CD4-positive, alpha-beta T cell (primary cell): ENCODE measurements at regions not wholly inside any gene's neighbourhood (a gene's known extent, or its start where the extent isn't known, plus 50 kb on each side); places are given as distances from the start of the nearest gene placed in this dataset.

Source experiments
- ATAC-seq: fragments of 200-7000 bp; cut with Tn5 transposase; one replicate; pipeline ENCODE4 v1.10.0; 2022; ENCODE audit warnings: mild to moderate bottlenecking; ENCODE audit not compliant: poor library complexity
- CTCF ChIA-PET: fragments of 350-600 bp; sonication (Branson Sonifier 250); formaldehyde crosslinking; loops from one replicate; lab custom pipeline; 2021; ENCODE audit warnings: antibody characterized with exemption, inconsistent platforms; lab: Charles Lee
- POLR2A ChIA-PET: fragments of 350-600 bp; sonication (Branson Sonifier 250); formaldehyde crosslinking; loops from one replicate; lab custom pipeline; 2021; ENCODE audit warnings: antibody characterized with exemption, inconsistent platforms; lab: Charles Lee
- DNase-seq, 14 experiments: peaks; one replicate each; pipeline ENCODE4 v3.0.0-alpha.2; 2013 to 2020; ENCODE audit warnings: mixed read lengths in 2 of 14
- H3K27ac ChIP-seq, 2 donors: one replicate each; pipeline versions ENCODE4 v1.5.1 to v1.7.0; 2013; ENCODE audit warnings: low read length in 2 of 2, low read depth in 1 of 2, mild to moderate bottlenecking in 1 of 2
- H3K27me3 ChIP-seq, 2 experiments: 1 replicate in 1 of 2; 2 replicates in 1 of 2; pipeline versions ENCODE4 v1.6.1 to v1.7.0; 2013; ENCODE audit warnings: low read length in 2 of 2, control low read depth in 1 of 2, mild to moderate bottlenecking in 1 of 2, moderate library complexity in 1 of 2; ENCODE audit not compliant: insufficient read depth in 2 of 2, control insufficient read depth in 1 of 2
- H3K36me3 ChIP-seq: one replicate; pipeline ENCODE4 v1.6.1; 2013; ENCODE audit warnings: low read length, control low read depth; ENCODE audit not compliant: insufficient read depth
- H3K4me1 ChIP-seq: one replicate; pipeline ENCODE4 v1.6.1; 2013; ENCODE audit warnings: low read length, control low read depth; ENCODE audit not compliant: insufficient read depth
- H3K4me3 ChIP-seq: one replicate; pipeline ENCODE4 v1.5.1; 2013; ENCODE audit warnings: mild to moderate bottlenecking, low read length, moderate library complexity
- H3K9me3 ChIP-seq, 2 experiments: 1 replicate in 1 of 2; 2 replicates in 1 of 2; pipeline versions ENCODE4 v1.6.1 to v1.7.0; 2013; ENCODE audit warnings: low read length in 2 of 2, mild to moderate bottlenecking in 2 of 2, control low read depth in 1 of 2, moderate library complexity in 1 of 2; ENCODE audit not compliant: control insufficient read depth in 1 of 2, insufficient read depth in 1 of 2
- H3K27ac Mint-ChIP-seq: one replicate; pipeline ENCODE4 v1.8.0; 2020; ENCODE audit warnings: mixed read lengths
- H3K27me3 Mint-ChIP-seq: one replicate; pipeline ENCODE4 v1.8.0; 2021; ENCODE audit warnings: mixed read lengths
- H3K36me3 Mint-ChIP-seq: one replicate; pipeline ENCODE4 v1.8.0; 2021; ENCODE audit warnings: low read depth, mixed read lengths
- H3K4me1 Mint-ChIP-seq: one replicate; pipeline ENCODE4 v1.8.0; 2021; ENCODE audit warnings: low read depth, mixed read lengths
- H3K4me3 Mint-ChIP-seq: one replicate; pipeline ENCODE4 v1.8.0; 2020; ENCODE audit warnings: mild to moderate bottlenecking, mixed read lengths
- H3K9me3 Mint-ChIP-seq: one replicate; pipeline ENCODE4 v1.8.0; 2020; ENCODE audit warnings: mixed read lengths
- CTCF ChIP-seq: fragments of 200-600 bp; IDR thresholded peaks from one replicate; pipeline ENCODE4 v1.8.0; 2022; ENCODE audit warnings: antibody characterized with exemption, mild to moderate bottlenecking
- intact Hi-C, 2 experiments: fragments of 100-400 bp; cut with DNase I in 1 of 2; cut with micrococcal nuclease in 1 of 2; formaldehyde crosslinking; loops; one replicate each; pipeline versions ENCODE4 v1.15.1 to v1.9.0; 2023 to 2025; cut with DNase I, micrococcal nuclease

GRCh38 chr1:115910231-115910630, 66.1 kb upstream of the SLC22A15 start:
- H3K27ac ChIP-seq: no peak overlapping the region
- TF ChIP-seq CTCF: no peak
- Mint-ChIP-seq H3K27ac (no peak overlapping the region), H3K27me3 (peaks cover 3% of the 10 kb centered on the region), H3K4me3 (no peak overlapping the region), H3K4me1 (no peaks in the 10 kb centered on the region), H3K9me3 (no peaks in the 10 kb centered on the region), H3K36me3 (no peaks in the 10 kb centered on the region)
- POLR2A ChIA-PET: no interaction called here
- H3K4me1 ChIP-seq: no peaks in the 10 kb centered on the region
- no peak overlapping the region for H3K4me3 ChIP-seq
- CTCF ChIA-PET: interaction anchor here (1.0 kb wide), 1 partner anchor 20 kb away, joined by 3 read pairs; no protein-coding TSS in a partner anchor
- H3K27me3 ChIP-seq: peaks cover 0 to 2% of the 10 kb centered on the region in 2 experiments
- H3K9me3 ChIP-seq: no peaks in the 10 kb centered on the region
- no peaks in the 10 kb centered on the region for H3K36me3 ChIP-seq
- no peak for ATAC-seq
- DNase-seq: no peak
- intact Hi-C loops: no loop called here

- DNase-seq: no peak
- no peak for TF ChIP-seq CTCF
- intact Hi-C loops: no loop called here
- no peak overlapping the region for H3K27ac ChIP-seq
- H3K27ac Mint-ChIP-seq: no peak overlapping the region
- ChIA-PET POLR2A (no interaction called here), CTCF (no interaction called here)
- no peaks in the 10 kb centered on the region for H3K9me3 ChIP-seq
- peaks cover 0 to 2% of the 10 kb centered on the region in 2 experiments for H3K27me3 ChIP-seq
- H3K4me1 Mint-ChIP-seq: no peaks in the 10 kb centered on the region
- no peak overlapping the region for H3K4me3 Mint-ChIP-seq
- H3K36me3 ChIP-seq: no peaks in the 10 kb centered on the region
- no peaks in the 10 kb centered on the region for H3K4me1 ChIP-seq
- no peak for ATAC-seq
- no peak overlapping the region for H3K4me3 ChIP-seq
- peaks cover 3% of the 10 kb centered on the region for H3K27me3 Mint-ChIP-seq
- no peaks in the 10 kb centered on the region for H3K36me3 Mint-ChIP-seq
- no peaks in the 10 kb centered on the region for H3K9me3 Mint-ChIP-seq
Observed at GRCh38 chr1:115911294-115911693, 65.0 kb upstream of the SLC22A15 start.

- ChIA-PET POLR2A (no interaction called here), CTCF (no interaction called here)
- Mint-ChIP-seq H3K4me1 (no peaks in the 10 kb centered on the region), H3K9me3 (no peaks in the 10 kb centered on the region), H3K27ac (no peak overlapping the region), H3K4me3 (no peak overlapping the region), H3K36me3 (no peaks in the 10 kb centered on the region), H3K27me3 (peaks cover 3% of the 10 kb centered on the region)
- H3K27me3 ChIP-seq: peaks cover 0 to 2% of the 10 kb centered on the region in 2 experiments
- no peak overlapping the region for H3K27ac ChIP-seq
- no peak for TF ChIP-seq CTCF
- DNase-seq (no peak), ATAC-seq (no peak)
- H3K9me3 ChIP-seq: no peaks in the 10 kb centered on the region
- intact Hi-C loops: no loop called here
- no peaks in the 10 kb centered on the region for H3K36me3 ChIP-seq
- no peak overlapping the region for H3K4me3 ChIP-seq
- H3K4me1 ChIP-seq: no peaks in the 10 kb centered on the region
Observed at GRCh38 chr1:115912116-115912515, 64.2 kb upstream of the SLC22A15 start.
